ENCODE measurements at regions not wholly inside any gene's neighbourhood (a gene's known extent, or its start where the extent isn't known, plus 50 kb on each side); places are given as distances from the start of the nearest gene placed in this dataset.

- TF ChIP-seq TAF1 (IDR thresholded peaks at IDR 0.05; ENCODE audit: borderline replicate concordance, insufficient read depth, low read length) (no peak), REST (IDR thresholded peaks at IDR 0.05; ENCODE audit: insufficient read depth in 1 of 2, low read depth in 2 of 2, low read length in 2 of 2) (no peak), POLR2AphosphoS5 (IDR thresholded peaks at IDR 0.05; ENCODE audit: low read depth, low read length) (no peak), SIN3A (IDR thresholded peaks at IDR 0.05; ENCODE audit: borderline replicate concordance, insufficient read depth, low read length) (no peak)
Measured at GRCh38 chr18:72427721-72428120, 116.4 kb downstream of the CBLN2 start.

Measured in PFSK-1 (cell line).